HCT116 (cell line): ENCODE measurements at regions not wholly inside any gene's neighbourhood (a gene's known extent, or its start where the extent isn't known, plus 50 kb on each side); places are given as distances from the start of the nearest gene placed in this dataset.

Experiments
- ATAC-seq: fragments of 200-7000 bp; cut with Tn5 transposase; 2 replicates; pipeline ENCODE4 v1.9.1; 2020; ENCODE audit warnings: mild to moderate bottlenecking, moderate library complexity
- BruUV-seq: library from RNA; stranded (reverse); fragments of 400-500 nt; replicated peaks from 2 replicates; lab custom pipeline; 2021; lab: Mats Ljungman, UMichigan
- CTCF ChIA-PET: fragments of 300-600 bp; sonication (Branson Sonifier 250); formaldehyde crosslinking; loops from one replicate; lab custom pipeline; 2021; ENCODE audit warnings: antibody characterized with exemption; lab: Charles Lee
- POLR2A ChIA-PET: fragments of 300-600, 350-600 bp; sonication (Branson Sonifier 250); formaldehyde crosslinking; loops from one replicate; lab custom pipeline; 2021; ENCODE audit warnings: antibody characterized with exemption; lab: Charles Lee
- RAD21 ChIA-PET, 2 experiments: fragments of 300-600 bp; sonication (Branson Sonifier 250); formaldehyde crosslinking; loops; one replicate each; lab custom pipeline; 2023; ENCODE audit warnings: low total read pairs in 2 of 2; ENCODE audit not compliant: uncharacterized antibody in 2 of 2, unreplicated experiment in 2 of 2, low non-redundant PET in 1 of 2; lab: Charles Lee
- DNase-seq: peaks from one replicate; pipeline ENCODE4 v3.0.0-alpha.2; 2010; ENCODE audit warnings: low read depth, low spot score
- H2AFZ ChIP-seq: fragments of 200-600 bp; shearing (Covaris generic), sonication (generic); 2 replicates; pipeline ENCODE4 v1.6.1; 2017; ENCODE audit warnings: low read depth, mixed run types, mixed read lengths, antibody characterized with exemption, low read length; ENCODE audit not compliant: poor library complexity, severe bottlenecking
- H3K27ac ChIP-seq: 2 replicates; pipeline ENCODE4 v1.5.1; 2012; ENCODE audit warnings: low read depth, low read length
- H3K27me3 ChIP-seq: fragments of 200-600 bp; sonication (generic); 2 replicates; pipeline ENCODE4 v1.6.1; 2016; ENCODE audit warnings: mixed run types, low read length, mixed read lengths; ENCODE audit not compliant: insufficient read depth
- H3K36me3 ChIP-seq, 2 experiments: fragments of 200-500 bp in 1 of 2; fragments of 200-600 bp in 1 of 2; sonication (Bioruptor generic) in 1 of 2; sonication (generic) in 1 of 2; 2 replicates each; pipeline versions ENCODE4 v1.5.1 to v1.6.1; 2014 to 2016; ENCODE audit warnings: low read length in 2 of 2, inconsistent platforms in 1 of 2, mixed read lengths in 1 of 2, mixed run types in 1 of 2; ENCODE audit not compliant: insufficient read depth in 2 of 2, control insufficient read depth in 1 of 2
- H3K4me1 ChIP-seq, 2 experiments: fragments of 200-600 bp in 1 of 2; sonication (generic) in 1 of 2; 2 replicates each; pipeline versions ENCODE4 v1.5.1 to v1.6.1; 2012 to 2017; ENCODE audit warnings: low read length in 2 of 2, inconsistent platforms in 1 of 2, mild to moderate bottlenecking in 1 of 2, mixed read lengths in 1 of 2, mixed run types in 1 of 2, moderate library complexity in 1 of 2; ENCODE audit not compliant: insufficient read depth in 2 of 2, control insufficient read depth in 1 of 2
- H3K4me2 ChIP-seq: fragments of 200-600 bp; sonication (generic); 2 replicates; pipeline ENCODE4 v1.6.1; 2017; ENCODE audit warnings: mixed run types, low read length, mixed read lengths
- H3K4me3 ChIP-seq, 2 experiments: fragments of 200-600 bp in 1 of 2; sonication (generic) in 1 of 2; replicated peaks in 1 of 2; 2 replicates each; pipeline ENCODE4 v1.5.1; 2011 to 2016; ENCODE audit warnings: low read length in 2 of 2, control low read depth in 1 of 2, low read depth in 1 of 2, mild to moderate bottlenecking in 1 of 2, mixed read lengths in 1 of 2, mixed run types in 1 of 2
- H3K79me2 ChIP-seq: fragments of 200-600 bp; sonication (generic); 2 replicates; pipeline ENCODE4 v1.6.1; 2017; ENCODE audit warnings: mild to moderate bottlenecking, mixed run types, low read length, moderate library complexity, mixed read lengths; ENCODE audit not compliant: insufficient read depth
- H3K9ac ChIP-seq: fragments of 200-600 bp; sonication (generic); 2 replicates; pipeline ENCODE4 v1.6.1; 2016; ENCODE audit warnings: low read length, mixed read lengths
- H3K9me2 ChIP-seq: fragments of 200-600 bp; sonication (generic), shearing (Covaris generic); 2 replicates; pipeline ENCODE4 v1.6.1; 2017; ENCODE audit warnings: mixed run types, mild to moderate bottlenecking, moderate library complexity; ENCODE audit not compliant: insufficient read depth
- H3K9me3 ChIP-seq, 2 experiments: fragments of 200-500 bp in 1 of 2; fragments of 200-600 bp in 1 of 2; sonication (Bioruptor generic) in 1 of 2; sonication (generic) in 1 of 2; 2 replicates each; pipeline ENCODE4 v1.6.1; 2014 to 2017; ENCODE audit warnings: low read length in 2 of 2, mixed read lengths in 2 of 2, inconsistent platforms in 1 of 2, low read depth in 1 of 2, mild to moderate bottlenecking in 1 of 2, mixed run types in 1 of 2, moderate library complexity in 1 of 2; ENCODE audit not compliant: control insufficient read depth in 1 of 2, insufficient read depth in 1 of 2
- H4K20me1 ChIP-seq: fragments of 200-600 bp; sonication (generic), shearing (Covaris generic); 2 replicates; pipeline ENCODE4 v1.6.1; 2017; ENCODE audit warnings: mixed run types, mild to moderate bottlenecking, moderate library complexity; ENCODE audit not compliant: insufficient read depth
- CEBPB ChIP-seq: IDR thresholded peaks from 2 replicates; pipeline ENCODE4 v1.6.1; 2012; ENCODE audit warnings: low read depth
- EZH2phosphoT487 ChIP-seq: fragments of 200-600 bp; IDR thresholded peaks from 2 replicates; pipeline ENCODE4 v1.6.1; 2018; ENCODE audit warnings: antibody characterized with exemption, borderline replicate concordance
- RAD21 ChIP-seq: IDR thresholded peaks from 2 replicates; pipeline ENCODE4 v1.6.1; 2012; ENCODE audit warnings: low read depth, mild to moderate bottlenecking
- SIN3A ChIP-seq: IDR thresholded peaks from 2 replicates; pipeline ENCODE4 v1.6.1; 2012; ENCODE audit warnings: low read depth
- SP1 ChIP-seq: IDR thresholded peaks from 2 replicates; pipeline ENCODE4 v1.6.1; 2012; ENCODE audit warnings: low read depth
- TCF7L2 ChIP-seq: IDR thresholded peaks from 2 replicates; pipeline ENCODE4 v1.7.0; 2011; ENCODE audit warnings: borderline replicate concordance, inconsistent platforms; ENCODE audit not compliant: insufficient read depth, insufficient read length; ENCODE audit errors: extremely low read depth
- YY1 ChIP-seq: IDR thresholded peaks from 2 replicates; pipeline ENCODE4 v1.6.1; 2011; ENCODE audit warnings: low read length, low read depth, moderate library complexity, mild to moderate bottlenecking; ENCODE audit not compliant: insufficient replicate concordance; ENCODE audit errors: extremely low read depth
- intact Hi-C: fragments of 100-400 bp; cut with micrococcal nuclease; formaldehyde crosslinking; loops from 2 replicates; pipeline ENCODE4 v1.10.0; 2022
- TF ChIP-seq, protein P1 (sequence below): IDR thresholded peaks from 2 replicates; pipeline ENCODE4 v1.6.1; 2012

GRCh38 chr7:35570937-35571336, 124.0 kb downstream of the HERPUD2 start:
- Histone ChIP-seq H3K9me3 (no peaks in the 10 kb centered on the region), H3K27ac (no peak overlapping the region), H3K4me3 (no peak overlapping the region), H3K36me3 (no peaks in the 10 kb centered on the region), H3K4me2 (no peak overlapping the region), H3K4me1 (no peaks in the 10 kb centered on the region), H3K9me2 (no peaks in the 10 kb centered on the region), H2AFZ (no peak overlapping the region), H3K79me2 (no peaks in the 10 kb centered on the region), H3K9ac (no peak overlapping the region), H3K27me3 (no peaks in the 10 kb centered on the region; the same call in 1 of the 2 replicates), H4K20me1 (no peaks in the 10 kb centered on the region)
- no peak for ATAC-seq
- ChIA-PET RAD21 (no interaction called here), CTCF (no interaction called here), POLR2A (no interaction called here)
- no peak for DNase-seq
- intact Hi-C loops = no loop called here
- BruUV-seq = no TSS peak
- no peak for TF ChIP-seq SP1

DNA sequence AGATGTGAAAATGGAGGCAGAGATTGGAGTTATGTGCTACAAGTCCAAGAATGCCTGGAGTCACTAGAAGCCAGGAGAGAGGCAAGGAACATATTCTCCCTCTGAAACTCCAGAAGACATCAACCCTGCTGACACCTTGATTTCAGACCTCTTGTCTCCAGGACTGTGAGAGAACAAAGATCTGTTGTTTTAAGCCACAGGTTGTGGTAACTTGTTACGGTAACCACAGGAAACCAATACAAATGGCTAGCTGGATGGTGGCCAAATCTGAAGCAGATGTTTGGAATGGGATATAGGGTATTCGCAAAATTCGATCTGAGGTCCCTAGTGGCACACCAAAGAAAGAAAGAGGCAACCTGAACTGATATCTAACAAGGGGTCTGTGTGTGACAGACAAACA, 129.0 kb downstream of the HERPUD2 start:
- DNase-seq = no peak
- no peak overlapping the region for H3K4me2 ChIP-seq
- H4K20me1 ChIP-seq = no peaks in the 10 kb centered on the region
- ChIA-PET RAD21 (no interaction called here), CTCF (no interaction called here), POLR2A (no interaction called here)
- BruUV-seq = no TSS peak
- TF ChIP-seq TCF7L2 = no peak
- no peak for TF ChIP-seq CEBPB
- no peak for TF ChIP-seq SIN3A
- TF ChIP-seq EZH2phosphoT487 = no peak
- TF ChIP-seq, protein P1, sequence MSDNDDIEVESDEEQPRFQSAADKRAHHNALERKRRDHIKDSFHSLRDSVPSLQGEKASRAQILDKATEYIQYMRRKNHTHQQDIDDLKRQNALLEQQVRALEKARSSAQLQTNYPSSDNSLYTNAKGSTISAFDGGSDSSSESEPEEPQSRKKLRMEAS = no peak
- no peak for TF ChIP-seq RAD21
- TF ChIP-seq YY1 = no peak
- no peak overlapping the region for H2AFZ ChIP-seq
- H3K79me2 ChIP-seq = no peaks in the 10 kb centered on the region
- no peak overlapping the region for H3K27ac ChIP-seq
- H3K9me2 ChIP-seq = no peaks in the 10 kb centered on the region
- H3K4me1 ChIP-seq = no peaks in the 10 kb centered on the region
- intact Hi-C loops = no loop called here
- H3K9ac ChIP-seq = no peak overlapping the region
- no peaks in the 10 kb centered on the region for H3K36me3 ChIP-seq
- H3K4me3 ChIP-seq = no peak overlapping the region
- no peaks in the 10 kb centered on the region for H3K9me3 ChIP-seq
- ATAC-seq = no peak
- no peaks in the 10 kb centered on the region for H3K27me3 ChIP-seq
